GM21529 (cell line): ENCODE measurements at regions not wholly inside any gene's neighbourhood (a gene's known extent, or its start where the extent isn't known, plus 50 kb on each side); places are given as distances from the start of the nearest gene placed in this dataset.

ENCODE experiments used
- ATAC-seq: cut with Tn5 transposase; IDR thresholded peaks from one replicate; pipeline ENCODE4 v1.9.1; 2021; ENCODE audit not compliant: unreplicated experiment

DNA sequence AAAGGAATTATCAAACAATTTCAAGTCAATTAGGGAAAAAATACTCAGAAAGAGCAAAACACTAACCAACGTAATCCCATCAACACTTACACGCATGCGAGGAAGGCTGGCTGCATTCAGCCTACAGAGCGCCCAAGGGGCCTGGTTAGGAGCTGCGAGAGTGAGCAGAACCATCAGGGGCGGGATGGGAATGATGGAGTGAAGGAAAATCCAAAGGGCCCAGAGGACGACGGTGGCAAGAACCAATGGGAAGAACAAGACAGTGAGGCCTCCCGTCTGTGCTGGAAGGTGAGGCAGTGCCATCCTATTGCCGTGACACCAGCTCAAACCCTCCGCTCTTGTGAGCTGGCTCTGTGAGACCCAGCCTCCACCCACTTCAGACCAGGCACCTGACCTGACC, 253.0 kb downstream of the IRS2 start:
- no peak for ATAC-seq

DNA sequence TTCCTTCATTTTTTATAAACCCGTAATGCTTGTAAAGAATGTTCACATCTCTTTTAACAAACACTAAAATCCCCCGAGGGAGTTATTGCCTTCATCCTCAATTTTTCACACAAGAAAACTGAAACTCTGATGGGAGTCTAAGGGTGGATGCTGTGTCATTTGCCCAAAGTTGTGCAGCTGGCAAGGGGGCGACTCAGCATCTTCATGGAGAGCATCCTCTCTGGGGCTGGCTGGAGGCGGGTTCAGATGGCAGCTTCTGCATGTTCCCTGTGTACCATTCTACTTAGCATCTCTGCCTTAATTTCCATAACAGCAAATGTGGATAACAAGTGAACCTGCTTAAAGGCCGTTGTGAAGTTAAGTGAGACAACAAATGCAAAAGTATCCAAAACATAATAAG, 256.4 kb downstream of the IRS2 start:
- ATAC-seq: no peak

DNA sequence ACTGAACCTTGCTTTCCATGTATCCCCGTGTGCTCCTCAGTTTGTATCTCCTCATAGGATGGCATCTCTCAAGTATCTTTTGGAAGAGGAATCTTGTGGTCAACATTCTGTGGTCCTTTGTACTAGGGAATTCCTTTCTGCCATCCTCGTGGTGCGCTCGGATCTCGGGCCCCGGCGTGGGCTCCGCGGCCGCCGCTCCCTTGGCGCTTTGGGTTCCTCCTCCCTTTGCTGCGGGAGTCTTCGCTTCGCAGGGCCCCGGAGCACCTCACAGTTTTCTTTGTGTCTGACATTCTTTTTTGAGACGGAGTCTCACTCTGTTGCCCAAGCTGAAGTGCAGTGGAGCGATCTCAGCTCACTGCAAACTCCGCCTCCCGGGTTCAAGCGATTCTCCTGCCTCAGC, 264.7 kb downstream of the IRS2 start:
- ATAC-seq: no peak

DNA sequence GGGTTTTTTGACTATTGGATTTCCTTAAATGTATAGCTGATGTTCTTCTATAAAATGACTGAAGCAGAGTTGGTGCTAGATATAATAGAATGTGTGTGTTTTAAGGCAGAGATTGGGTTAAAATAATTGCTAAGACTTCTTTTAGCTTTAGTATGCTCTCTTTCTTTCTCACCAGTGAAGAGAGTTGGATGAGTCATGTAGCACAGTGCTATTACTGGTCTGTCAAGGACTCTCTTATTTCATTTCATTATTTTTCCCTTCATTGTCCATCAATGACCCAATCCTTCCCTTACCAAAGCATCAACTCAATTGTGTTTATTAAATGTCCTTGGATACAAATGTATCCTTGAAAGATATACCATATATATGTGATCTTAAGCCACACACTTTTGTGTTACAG, 268.9 kb downstream of the IRS2 start:
- ATAC-seq: no peak

DNA sequence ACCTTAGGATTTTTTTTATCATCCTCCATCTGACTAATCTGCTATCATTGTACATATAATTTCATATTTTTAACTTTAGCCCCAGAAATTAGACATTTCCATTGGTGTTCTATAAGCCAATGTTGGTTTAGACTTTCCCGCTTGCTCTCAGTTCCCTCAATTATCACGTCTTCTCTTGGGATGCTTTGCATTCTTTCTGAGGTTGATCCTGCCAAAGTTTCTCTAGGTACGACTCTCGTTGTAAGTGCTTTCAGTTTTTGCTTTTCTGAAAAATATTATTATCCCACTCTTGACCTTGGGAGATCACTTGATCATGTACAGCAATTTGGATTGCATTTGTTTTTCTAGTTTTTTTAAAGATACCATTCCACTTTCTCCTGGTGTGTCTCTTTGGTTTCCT, 270.2 kb downstream of the IRS2 start:
- no peak for ATAC-seq

DNA sequence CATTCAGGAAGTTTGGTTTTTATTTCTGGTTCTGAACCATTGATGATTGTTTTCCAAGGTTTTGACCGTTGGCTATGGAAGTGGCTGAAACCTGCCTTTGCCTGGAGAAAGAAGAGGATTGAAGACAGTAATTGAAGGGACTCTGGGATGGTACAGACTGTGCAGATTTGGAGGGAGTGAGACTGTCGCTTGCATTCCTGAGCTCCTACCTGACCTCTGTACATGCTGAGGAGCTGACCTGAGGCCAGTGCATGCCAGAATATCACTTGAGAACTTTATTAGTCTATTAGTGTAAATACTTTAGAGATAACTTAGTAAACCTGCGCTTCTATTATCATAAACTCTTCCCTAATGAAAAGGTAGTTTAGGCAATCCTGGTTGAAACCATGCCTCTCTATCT, 276.4 kb downstream of the IRS2 start:
- no peak for ATAC-seq

DNA sequence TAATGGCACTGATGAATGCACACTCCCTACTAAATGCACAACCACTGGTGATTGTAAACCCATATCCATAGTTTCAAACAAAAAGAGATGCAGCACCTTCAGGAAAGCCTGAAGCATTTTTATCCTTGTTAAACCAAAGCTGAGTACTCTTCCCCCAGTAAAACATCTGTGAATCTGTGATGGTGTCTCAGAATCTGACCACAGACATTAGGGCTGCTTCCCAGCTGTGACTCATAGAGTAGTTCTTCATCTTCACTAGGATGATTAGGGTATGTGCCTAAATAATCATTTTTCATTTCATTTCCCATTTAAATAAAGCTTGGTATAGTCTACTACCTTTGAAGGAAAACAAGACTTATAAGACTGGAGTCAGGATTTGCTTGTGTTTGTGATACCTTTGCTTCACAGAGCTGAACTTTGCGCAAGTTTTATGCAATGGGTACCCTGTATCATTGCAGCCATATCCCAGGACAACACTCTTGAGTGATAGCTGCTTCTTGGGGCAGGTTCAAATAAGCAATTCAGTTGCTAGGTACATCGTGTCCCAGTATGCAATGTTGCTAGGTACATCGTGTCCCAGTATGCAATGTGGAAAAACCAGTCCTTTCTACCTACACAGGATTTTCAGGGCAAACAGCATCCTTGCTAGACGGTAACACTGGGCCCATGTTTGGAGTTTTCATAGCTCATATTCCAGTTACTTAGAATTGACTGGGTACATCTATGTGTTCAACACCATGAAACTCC, 277.1 kb downstream of the IRS2 start:
- no peak for ATAC-seq

DNA sequence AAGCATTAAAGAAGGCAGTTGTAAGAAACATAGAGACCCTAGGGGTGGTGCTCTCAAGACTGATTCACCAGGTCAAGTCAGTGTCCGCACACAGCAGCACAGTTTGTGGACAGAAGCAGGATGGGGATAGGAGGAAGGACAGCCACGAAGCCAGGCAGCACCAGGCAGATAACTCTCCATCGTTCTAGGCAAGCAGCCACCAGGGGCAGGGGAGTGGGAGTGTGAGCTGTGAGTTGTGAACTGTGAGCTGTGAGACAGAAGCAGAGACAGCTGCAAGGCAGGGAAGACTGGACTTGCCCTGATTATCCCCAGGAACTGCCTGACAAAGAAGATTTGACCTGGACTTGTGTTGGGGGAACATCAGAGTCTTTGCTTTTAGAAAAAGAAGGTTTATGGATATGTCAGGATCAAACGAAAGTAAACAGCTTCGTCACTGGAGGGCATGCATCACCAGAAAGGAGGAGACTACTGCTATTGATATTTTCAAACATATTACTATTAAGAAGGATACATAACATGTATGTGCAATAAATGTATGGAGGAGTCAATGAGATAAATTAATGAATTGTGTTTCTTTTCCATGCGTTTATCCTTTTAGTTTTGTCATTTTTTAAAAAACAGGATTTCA, 286.1 kb downstream of the IRS2 start:
- ATAC-seq: no peak

DNA sequence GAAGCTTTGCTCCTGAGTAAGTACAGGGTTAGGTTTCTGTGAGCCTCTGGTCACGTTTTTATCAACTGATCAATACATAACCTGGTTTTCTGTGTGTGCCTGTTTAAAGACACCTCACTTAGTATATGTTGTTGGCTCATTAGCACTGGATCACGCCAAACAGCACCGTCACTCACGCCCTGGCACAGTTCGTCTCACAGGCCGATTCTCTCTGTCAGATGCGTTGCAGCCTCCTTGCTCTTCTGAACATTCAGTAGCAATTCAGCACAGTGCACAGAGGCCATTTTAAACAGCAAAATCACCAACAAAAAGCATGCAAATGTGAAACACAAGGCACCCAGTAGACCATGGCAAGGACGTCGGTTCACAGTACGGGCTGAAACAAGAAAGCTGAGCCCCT, 288.5 kb downstream of the IRS2 start:
- ATAC-seq: no peak

DNA sequence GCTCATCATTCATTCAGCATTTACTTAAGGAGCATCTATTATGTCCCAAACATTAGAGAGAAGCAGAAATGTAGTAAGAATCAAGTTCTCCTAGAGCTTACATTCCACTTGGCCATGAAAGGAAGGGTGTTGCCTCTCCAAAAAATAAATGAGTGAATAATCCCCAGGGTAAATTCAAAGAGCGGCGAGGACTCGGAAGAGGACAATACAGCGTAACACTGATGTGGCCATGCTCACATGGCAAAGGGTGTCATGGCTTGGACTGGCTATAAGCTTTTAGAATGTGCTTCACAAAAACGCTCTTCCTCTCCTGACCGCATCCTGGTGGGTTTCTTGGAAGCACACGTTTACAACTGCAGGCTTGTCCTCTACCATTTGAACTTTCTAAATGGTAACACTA, 290.2 kb downstream of the IRS2 start:
- no peak for ATAC-seq

DNA sequence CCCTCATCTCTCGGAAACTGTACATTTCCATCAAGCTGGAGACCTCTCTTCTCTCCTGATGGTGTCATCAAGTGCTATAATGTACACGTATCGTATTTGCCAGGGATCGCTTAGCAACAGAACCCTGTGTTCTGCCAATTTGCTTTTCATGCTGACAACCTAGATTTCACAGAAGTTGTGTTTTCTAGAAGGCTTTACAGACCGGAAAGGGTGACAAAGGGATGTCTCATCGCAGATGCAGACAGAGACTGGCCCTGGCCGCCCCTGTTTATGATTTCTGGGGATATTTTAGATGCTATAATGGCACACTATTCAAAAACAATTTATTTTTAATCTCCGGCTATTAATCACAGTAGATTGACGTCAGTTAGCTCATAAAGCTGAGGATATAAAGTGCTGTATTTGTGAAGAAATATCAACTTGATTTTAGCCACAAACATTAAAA, 291.4 kb downstream of the IRS2 start:
- ATAC-seq: no peak

DNA sequence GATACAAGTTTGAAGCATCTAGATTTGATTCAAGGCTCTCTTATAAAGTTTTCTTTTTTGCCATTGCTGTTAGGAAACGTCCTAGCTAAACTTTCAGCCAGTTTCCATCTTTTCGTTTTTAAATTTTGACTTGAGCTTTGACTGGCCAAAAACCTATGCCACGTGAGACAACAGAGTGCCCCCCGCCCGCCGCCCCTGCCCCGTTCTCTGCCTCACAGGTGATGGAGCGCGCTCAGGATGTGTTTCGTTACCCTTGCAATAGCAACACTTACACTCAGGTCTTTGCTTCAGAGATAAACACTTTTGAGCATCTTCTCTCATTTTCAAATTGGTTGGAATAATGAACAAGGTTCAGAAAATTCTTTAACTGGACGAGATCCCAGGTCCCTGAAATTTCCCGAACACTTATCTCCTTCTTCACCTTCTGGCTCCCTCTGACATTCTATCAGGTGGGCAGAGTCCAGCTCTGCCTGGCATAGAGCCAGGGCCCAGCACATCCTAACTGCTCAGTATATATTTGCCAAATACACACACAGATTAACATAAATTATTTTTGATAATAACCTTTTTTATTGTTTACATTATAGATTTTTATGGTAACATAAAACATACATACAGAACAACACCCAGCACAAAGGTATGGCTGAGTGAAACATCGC, 301.1 kb downstream of the IRS2 start:
- ATAC-seq: no peak

DNA sequence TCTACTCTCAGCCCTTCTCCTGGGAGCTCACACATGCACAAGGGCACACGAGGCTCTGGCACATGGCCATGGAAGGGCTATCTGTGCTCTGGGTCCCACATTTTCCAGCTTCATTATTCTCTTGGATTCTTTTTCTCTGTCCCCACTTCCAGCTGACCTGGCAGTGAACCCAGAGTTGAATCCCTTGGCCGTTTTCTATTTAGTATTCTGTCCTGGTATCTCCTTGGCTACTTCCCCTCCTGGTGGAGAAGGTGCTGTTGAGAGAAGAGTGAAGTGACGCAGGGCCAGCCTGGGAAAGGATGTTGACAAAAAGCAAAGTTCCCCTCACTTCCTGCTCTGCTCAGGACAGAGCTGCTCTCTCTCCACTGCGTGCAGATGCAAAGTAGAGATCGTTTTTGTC, 303.1 kb downstream of the IRS2 start:
- ATAC-seq: no peak

DNA sequence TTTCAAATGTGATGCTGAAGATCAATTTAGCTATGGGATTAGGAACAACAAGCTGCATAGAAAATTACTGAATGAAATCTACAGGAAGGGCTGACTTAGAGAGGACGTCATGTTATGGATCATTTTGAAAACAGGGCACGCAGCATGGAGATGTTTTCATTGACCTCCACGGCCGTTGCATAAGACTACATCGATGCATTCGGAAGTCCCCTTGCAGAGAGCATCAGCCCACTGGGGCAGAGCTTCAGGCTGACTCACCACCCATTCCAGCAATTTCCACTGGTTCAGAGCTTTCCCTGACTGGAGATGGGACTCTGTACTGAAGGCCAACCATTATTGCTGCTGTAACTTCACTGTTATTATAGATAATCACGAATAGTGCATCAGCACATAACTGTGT, 305.3 kb downstream of the IRS2 start:
- no peak for ATAC-seq

DNA sequence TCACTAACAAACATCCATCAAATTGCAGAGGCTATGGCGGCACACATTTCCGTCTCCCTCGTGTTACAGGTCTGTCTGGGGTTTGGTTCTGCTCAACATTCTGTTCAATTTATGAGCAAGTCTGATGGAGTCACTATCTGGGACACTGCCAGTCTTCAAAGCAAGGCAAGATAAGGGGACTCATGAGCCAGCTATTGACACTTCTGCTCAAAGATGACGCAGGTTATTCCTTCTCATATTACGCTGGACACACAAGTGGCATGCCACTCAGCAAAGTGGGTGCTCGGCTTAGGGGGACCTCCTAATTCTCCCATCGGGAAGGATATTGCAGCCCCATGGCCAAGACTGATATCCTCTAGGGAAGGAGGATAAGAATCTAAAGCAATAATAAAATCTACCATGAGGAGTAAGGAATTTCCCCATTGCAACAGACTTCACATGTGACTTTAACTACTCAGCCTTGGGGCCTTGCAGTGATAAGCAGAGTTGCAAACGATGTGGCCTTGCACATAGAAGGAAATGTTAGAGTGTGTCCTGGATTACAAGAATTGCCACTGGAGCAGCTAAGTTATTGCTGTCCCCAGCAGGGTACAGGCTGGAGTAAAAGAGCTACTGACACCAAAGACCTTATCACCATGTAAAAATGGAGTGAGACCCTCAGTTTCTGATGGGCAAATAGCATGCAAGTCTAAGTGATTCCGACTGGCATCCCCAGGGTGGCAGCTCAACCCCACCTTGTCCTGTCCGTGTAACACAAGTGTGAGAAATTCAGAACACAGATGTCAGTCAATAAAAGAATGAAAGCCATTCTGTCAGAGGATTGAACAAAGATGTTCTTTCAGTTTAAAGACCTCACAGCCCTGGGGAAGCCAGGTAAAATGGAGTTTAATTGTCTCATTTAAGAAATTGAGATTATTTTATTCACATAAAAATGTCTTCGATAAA, 306.1 kb downstream of the IRS2 start:
- ATAC-seq: no peak

DNA sequence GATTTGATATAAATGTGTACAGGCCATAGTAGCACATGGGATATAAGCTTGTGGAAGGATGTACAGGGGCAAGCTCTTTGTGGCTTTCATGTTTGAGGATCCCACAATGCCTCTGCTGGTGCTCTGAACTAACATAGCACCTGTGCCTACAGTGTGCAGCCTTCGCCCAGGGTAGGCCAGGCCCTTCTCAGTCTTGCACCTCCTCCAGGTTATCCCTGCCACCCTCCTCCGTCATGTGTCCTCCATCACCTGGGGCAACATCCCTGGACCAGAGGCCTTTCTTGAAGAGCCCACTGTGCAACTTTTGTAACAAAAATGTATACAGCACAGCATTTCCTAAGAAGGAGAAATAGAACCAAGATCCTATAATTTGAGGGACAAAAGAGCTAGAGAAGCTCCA, 306.8 kb downstream of the IRS2 start:
- ATAC-seq: no peak

DNA sequence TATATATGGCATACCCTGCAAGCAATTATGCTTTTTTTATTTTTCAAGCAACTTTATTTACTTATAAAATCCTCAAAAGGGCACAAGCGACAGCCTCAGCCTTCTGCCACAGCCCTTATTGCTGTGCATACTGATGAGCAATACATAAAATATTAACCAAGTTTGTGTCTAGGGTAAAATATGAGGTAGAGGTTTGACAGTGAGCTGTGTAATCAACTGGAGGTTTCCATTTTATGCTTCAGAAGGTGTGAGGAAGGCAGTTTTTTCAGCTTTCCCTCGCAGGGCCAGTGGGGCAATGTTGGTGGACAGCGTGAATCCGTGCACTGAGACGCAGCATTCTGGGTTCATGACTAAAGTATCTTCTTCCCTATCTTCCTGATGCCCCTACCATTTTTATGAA, 310.4 kb downstream of the IRS2 start:
- no peak for ATAC-seq

DNA sequence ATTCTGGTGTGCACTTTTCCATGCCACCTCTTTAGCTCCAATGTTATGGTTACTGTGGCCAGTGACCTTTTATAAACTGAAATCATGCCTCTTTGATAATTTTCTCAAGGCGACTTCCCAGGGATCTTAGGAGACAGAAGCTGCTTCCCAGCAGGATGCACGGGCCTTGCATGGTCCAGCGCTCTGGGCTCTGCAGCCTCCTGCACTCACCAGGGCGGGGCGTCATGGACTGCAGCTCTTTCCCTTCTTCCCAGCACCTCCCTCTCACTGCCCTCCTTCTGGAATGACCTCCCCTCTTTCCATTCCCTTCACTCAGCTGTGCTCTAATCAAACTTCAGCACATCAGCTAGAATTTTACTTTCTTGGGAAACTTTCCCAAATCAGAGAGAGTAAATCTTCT, 318.3 kb downstream of the IRS2 start:
- ATAC-seq: no peak

DNA sequence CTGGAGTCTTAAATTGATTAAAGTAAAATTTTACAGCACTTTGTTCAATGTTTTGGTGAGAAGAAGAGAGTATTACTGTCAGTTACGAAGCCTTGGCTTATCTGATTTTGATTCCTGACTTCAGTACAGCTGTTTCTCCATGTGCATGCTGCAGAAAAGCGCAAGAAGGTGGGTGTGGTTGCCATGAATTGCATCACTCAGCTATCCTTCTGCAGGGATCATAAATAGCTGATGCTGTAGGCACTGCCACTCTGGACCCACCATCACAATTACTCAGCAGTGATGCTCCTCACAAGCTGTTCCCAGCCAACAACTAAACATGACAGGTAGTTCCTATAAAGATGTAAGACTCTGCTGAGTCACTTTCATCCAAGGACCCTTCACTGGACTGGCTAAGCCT, 321.2 kb downstream of the IRS2 start:
- no peak for ATAC-seq

DNA sequence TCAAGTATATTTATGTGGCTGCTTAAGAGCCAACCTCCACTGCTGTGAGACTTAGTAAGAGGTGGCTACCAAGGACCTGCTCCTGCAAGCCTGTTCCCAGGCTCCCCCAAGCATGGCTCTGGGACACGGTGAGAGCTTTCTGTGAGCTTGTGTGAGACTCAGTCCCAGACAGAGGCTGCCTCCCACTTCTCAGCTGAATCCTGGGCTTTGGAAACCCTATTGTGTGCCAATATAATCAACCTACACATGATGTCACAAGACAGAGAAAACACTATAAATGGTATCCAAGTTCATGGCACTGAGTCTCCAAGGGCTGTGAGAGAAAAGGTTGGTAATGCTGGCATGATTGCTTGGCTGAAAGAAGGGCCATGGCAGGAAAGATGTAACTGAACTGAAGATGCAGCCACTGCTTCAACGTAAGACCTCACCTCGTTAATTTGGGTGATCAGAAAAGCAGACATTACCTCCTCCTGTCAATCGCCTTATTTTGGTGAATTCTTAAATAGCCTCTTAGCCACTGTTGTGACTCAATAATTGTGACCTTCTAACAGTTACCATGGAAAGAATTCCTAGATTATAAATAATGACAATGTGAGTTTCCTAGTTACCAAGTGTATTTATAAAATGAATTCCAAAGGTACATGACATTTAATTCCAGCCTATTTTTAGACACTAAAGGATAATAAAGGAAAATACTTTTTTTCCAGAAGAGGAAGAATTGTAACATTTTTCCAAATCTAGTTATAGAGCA, 332.0 kb downstream of the IRS2 start:
- no peak for ATAC-seq

DNA sequence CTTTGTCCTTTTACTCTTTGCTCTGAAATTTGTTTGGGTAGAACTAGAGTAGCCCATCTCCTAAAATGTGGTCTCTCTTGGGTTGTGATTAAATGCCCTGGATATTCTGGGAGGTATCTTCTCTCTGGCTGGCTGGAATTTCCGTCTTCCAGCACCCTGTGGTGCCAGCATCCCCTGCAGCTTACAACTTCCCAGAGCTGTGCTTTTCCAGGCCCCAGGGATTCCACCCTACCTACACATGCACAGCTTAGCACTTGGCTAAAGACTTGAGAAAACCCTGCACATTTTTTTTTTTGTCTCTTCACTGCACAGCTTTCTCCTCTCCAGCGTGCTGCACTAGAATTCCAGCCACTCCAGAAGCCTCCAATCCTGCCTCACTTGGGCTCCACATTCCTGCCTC, 334.7 kb downstream of the IRS2 start:
- ATAC-seq: no peak
